GM12878 (cell line): ENCODE measurements at regions not wholly inside any gene's neighbourhood (a gene's known extent, or its start where the extent isn't known, plus 50 kb on each side); places are given as distances from the start of the nearest gene placed in this dataset.

Experiments
- ATAC-seq: fragments of 200-7000 bp; cut with Tn5 transposase; 3 replicates; pipeline ENCODE4 v1.9.1; 2020; ENCODE audit warnings: mild to moderate bottlenecking, moderate library complexity
- BruUV-seq: library from RNA; stranded (reverse); fragments of 400-500 nt; replicated peaks from 2 replicates; lab custom pipeline; 2021; lab: Mats Ljungman, UMichigan
- CTCF ChIA-PET: fragments of 300-600 bp; sonication (Branson Sonifier 250); formaldehyde crosslinking; extraction: SDS; loops from one replicate; lab custom pipeline; 2021; ENCODE audit warnings: inconsistent platforms; lab: Yijun Ruan, JAX
- POLR2A ChIA-PET: fragments of 350-600 bp; formaldehyde crosslinking; extraction: SDS; loops from one replicate; lab custom pipeline; 2021; ENCODE audit warnings: inconsistent platforms; lab: Charles Lee
- RAD21 ChIA-PET: fragments of 300-600 bp; sonication (Branson Sonifier 250); formaldehyde crosslinking; loops from one replicate; lab custom pipeline; 2023; ENCODE audit warnings: antibody characterized with exemption; ENCODE audit not compliant: unreplicated experiment; lab: Charles Lee
- SMC1A ChIA-PET: fragments of 300-600 bp; sonication (Branson Sonifier 250); formaldehyde crosslinking; loops from one replicate; lab custom pipeline; 2023; ENCODE audit not compliant: unreplicated experiment, uncharacterized antibody; lab: Charles Lee
- DNase-seq: peaks from one replicate; pipeline ENCODE4 v3.0.0-alpha.2; 2011; ENCODE audit warnings: low read depth, low spot score
- FAIRE-seq: peaks from 3 replicates; lab custom pipeline; 2011; peaks lifted over from hg19 to GRCh38; lab: Jason Lieb, UNC
- H2AFZ ChIP-seq: 2 replicates; pipeline ENCODE4 v1.6.0; 2011; ENCODE audit warnings: low read depth, low read length, control low read depth; ENCODE audit not compliant: control insufficient read depth
- H3K27ac ChIP-seq: 2 replicates; pipeline ENCODE4 v1.5.1; 2011; ENCODE audit warnings: control low read depth; ENCODE audit not compliant: control insufficient read depth, insufficient read depth
- H3K27me3 ChIP-seq, 2 experiments: replicated peaks in 1 of 2; 2 replicates each; pipeline versions ENCODE4 v1.6.0 to v1.6.1; 2011; ENCODE audit warnings: low read length in 1 of 2; ENCODE audit not compliant: control insufficient read depth in 2 of 2, insufficient read depth in 2 of 2
- H3K36me3 ChIP-seq, 2 experiments: 2 replicates each; pipeline ENCODE4 v1.5.1; 2011; ENCODE audit warnings: low read length in 1 of 2; ENCODE audit not compliant: control insufficient read depth in 2 of 2, insufficient read depth in 2 of 2
- H3K4me1 ChIP-seq: 2 replicates; pipeline ENCODE4 v1.6.1; 2011; ENCODE audit warnings: mild to moderate bottlenecking, low read length, moderate library complexity, mixed read lengths; ENCODE audit not compliant: control insufficient read depth, insufficient read depth
- H3K4me2 ChIP-seq: 2 replicates; pipeline ENCODE4 v1.6.0; 2011; ENCODE audit warnings: control low read depth; ENCODE audit not compliant: control insufficient read depth, insufficient read depth
- H3K4me3 ChIP-seq: fragments of 200-600 bp; sonication (generic); 2 replicates; pipeline ENCODE4 v1.5.1; 2016
- H3K79me2 ChIP-seq: 2 replicates; pipeline ENCODE4 v1.6.0; 2011; ENCODE audit warnings: low read length; ENCODE audit not compliant: control insufficient read depth, insufficient read depth
- H3K9ac ChIP-seq: 2 replicates; pipeline ENCODE4 v1.8.0; 2011; ENCODE audit warnings: low read length, control low read depth, mixed read lengths; ENCODE audit not compliant: control insufficient read depth, insufficient read depth
- H3K9me3 ChIP-seq: replicated peaks from 3 replicates; pipeline ENCODE4 v1.5.1; 2011; ENCODE audit warnings: mild to moderate bottlenecking, low read length; ENCODE audit not compliant: control insufficient read depth, insufficient read depth
- H4K20me1 ChIP-seq: 2 replicates; pipeline ENCODE4 v1.6.0; 2011; ENCODE audit not compliant: control insufficient read depth, insufficient read depth
- BCL11A ChIP-seq: IDR thresholded peaks from 2 replicates; pipeline ENCODE4 v1.6.1; 2011; ENCODE audit warnings: low read depth, low read length
- CTCF ChIP-seq, 3 experiments: IDR thresholded peaks in 2 of 3; conservative IDR thresholded peaks in 1 of 3; 2 replicates each; pipeline ENCODE4 v1.5.1; 2011; ENCODE audit warnings: low read depth in 3 of 3, low read length in 3 of 3, mild to moderate bottlenecking in 3 of 3, control low read depth in 2 of 3, moderate library complexity in 2 of 3, inconsistent platforms in 1 of 3, mixed read lengths in 1 of 3; ENCODE audit not compliant: control insufficient read depth in 2 of 3, insufficient read depth in 1 of 3; ENCODE audit errors: extremely low read depth in 1 of 3
- SIN3A ChIP-seq: IDR thresholded peaks from 2 replicates; pipeline ENCODE4 v1.6.1; 2012; ENCODE audit warnings: low read depth, low read length, improper control_type of control experiment
- in situ Hi-C: fragments of 300-500 bp; cut with MboI; formaldehyde crosslinking; loops from 9 replicates; pipeline ENCODE4 v1.14.3; 2018; ENCODE audit warnings: mixed read lengths
- intact Hi-C: fragments of 100-400 bp; cut with micrococcal nuclease; formaldehyde crosslinking; loops from one replicate; pipeline ENCODE4 v1.14.2; 2022; ENCODE audit not compliant: unreplicated experiment

DNA sequence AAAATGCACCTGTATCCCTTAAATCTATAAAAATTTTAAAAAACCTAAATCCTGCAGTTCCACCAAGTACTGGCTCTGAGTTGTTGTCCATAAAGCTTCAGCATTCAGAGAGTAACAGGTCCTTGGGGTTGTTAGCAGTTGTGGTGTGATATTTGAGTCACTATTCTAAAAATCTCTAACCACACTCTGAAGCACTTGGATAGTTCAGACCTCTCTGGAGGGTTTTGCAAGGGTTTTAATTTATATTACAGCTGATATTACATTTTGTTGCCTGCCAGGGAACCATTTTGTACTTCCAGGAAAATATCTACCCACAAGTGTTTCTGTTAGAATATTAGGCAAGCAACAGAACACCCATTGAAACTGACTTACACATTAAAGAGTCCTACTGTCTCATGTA, 255.6 kb downstream of the TBL1XR1 start:
- DNase-seq: no peak
- Histone ChIP-seq H3K9me3 (no peaks in the 10 kb centered on the region), H3K9ac (no peak overlapping the region), H3K36me3 (no peaks in the 10 kb centered on the region), H3K27ac (no peak overlapping the region), H3K4me3 (no peak overlapping the region), H4K20me1 (no peaks in the 10 kb centered on the region), H3K4me2 (no peak overlapping the region), H2AFZ (no peak overlapping the region), H3K27me3 (no peaks in the 10 kb centered on the region), H3K4me1 (no peaks in the 10 kb centered on the region), H3K79me2 (no peaks in the 10 kb centered on the region)
- no peak for ATAC-seq
- in situ Hi-C loops: no loop called here
- intact Hi-C loops: no loop called here
- ChIA-PET SMC1A (interaction anchor here (0.5 to 1.5 kb wide), 3 partner anchors 13 to 293 kb away, joined by 4 to 7 read pairs (median 4); no protein-coding TSS in a partner anchor), CTCF (interaction anchor here (1.1 to 2.1 kb wide), 3 partner anchors 25 to 69 kb away, joined by 3 to 22 read pairs (median 3); no protein-coding TSS in a partner anchor), POLR2A (no interaction called here), RAD21 (no interaction called here)
- no peak for FAIRE-seq
- no TSS peak for BruUV-seq
- TF ChIP-seq SIN3A: no peak
- TF ChIP-seq BCL11A: no peak
- TF ChIP-seq CTCF (IDR thresholded peaks at IDR 0.05 in 2 of 3, conservative IDR thresholded peaks at IDR 0.05 in 1 of 3; ENCODE audit: control insufficient read depth in 2 of 3, extremely low read depth in 1 of 3, insufficient read depth in 1 of 3, low read depth in 3 of 3, low read length in 3 of 3): no peak
